Activated CD4-positive, alpha-beta T cell treated with anti-CD3 and anti-CD28 coated beads, Interleukin-2, amount 50 U/mL, for 24 hours (primary cell): ENCODE measurements at regions not wholly inside any gene's neighbourhood (a gene's known extent, or its start where the extent isn't known, plus 50 kb on each side); places are given as distances from the start of the nearest gene placed in this dataset.

Experiments used
- DNase-seq, 2 donors: peaks; one replicate each; pipeline ENCODE4 v3.0.0-alpha.2; 2020; ENCODE audit warnings: low read depth in 1 of 2, low spot score in 1 of 2

GRCh38 chr1:114342376-114342775 is 168.6 kb downstream of the TRIM33 start:
- no peak for DNase-seq

GRCh38 chr1:114341856-114342255 is 169.1 kb downstream of the TRIM33 start:
- DNase-seq: no peak

GRCh38 chr1:114341299-114341698 is 169.7 kb downstream of the TRIM33 start:
- no peak for DNase-seq

GRCh38 chr1:114340892-114341291 is 170.1 kb downstream of the TRIM33 start:
- no peak for DNase-seq

GRCh38 chr1:114339379-114339778 is 171.6 kb downstream of the TRIM33 start:
- DNase-seq: no peak

- no peak for DNase-seq
Measured at GRCh38 chr1:114338191-114338890, 172.7 kb downstream of the TRIM33 start.

GRCh38 chr1:114337417-114337816 is 173.6 kb downstream of the TRIM33 start:
- DNase-seq: no peak

- DNase-seq: no peak
Measured at GRCh38 chr1:114336360-114336759, 174.6 kb downstream of the TRIM33 start.

GRCh38 chr1:114335273-114335672 is 175.7 kb downstream of the TRIM33 start:
- no peak for DNase-seq

- no peak for DNase-seq
Measured at GRCh38 chr1:114334297-114334696, 176.7 kb downstream of the TRIM33 start.

GRCh38 chr1:114333690-114334089 is 177.3 kb downstream of the TRIM33 start:
- DNase-seq: no peak

- no peak for DNase-seq
Measured at GRCh38 chr1:114331936-114332335, 178.3 kb upstream of the SYT6 start.

GRCh38 chr1:114330451-114330983 is 176.8 kb upstream of the SYT6 start:
- no peak for DNase-seq

GRCh38 chr1:114328361-114328904 is 174.8 kb upstream of the SYT6 start:
- no peak for DNase-seq

- no peak for DNase-seq
Measured at GRCh38 chr1:114324662-114324965, 170.9 kb upstream of the SYT6 start.

GRCh38 chr1:114323959-114324661 is 170.4 kb upstream of the SYT6 start:
- DNase-seq: no peak

GRCh38 chr1:114322734-114323133 is 169.1 kb upstream of the SYT6 start:
- DNase-seq: no peak

GRCh38 chr1:114322207-114322606 is 168.5 kb upstream of the SYT6 start:
- DNase-seq: no peak

GRCh38 chr1:114320586-114320985 is 166.9 kb upstream of the SYT6 start:
- no peak for DNase-seq

- DNase-seq: no peak
Measured at GRCh38 chr1:114319418-114319817, 165.7 kb upstream of the SYT6 start.

GRCh38 chr1:114318961-114319360 is 165.3 kb upstream of the SYT6 start:
- no peak for DNase-seq

- DNase-seq: no peak
Measured at GRCh38 chr1:114316204-114316603, 162.5 kb upstream of the SYT6 start.
